Neural cell (in vitro differentiated cells): ENCODE measurements at regions not wholly inside any gene's neighbourhood (a gene's known extent, or its start where the extent isn't known, plus 50 kb on each side); places are given as distances from the start of the nearest gene placed in this dataset.

Experiments
- CTCF ChIP-seq: fragments of 450-650 bp; IDR thresholded peaks from 2 replicates; pipeline ENCODE4 v1.5.1; 2014; ENCODE audit warnings: antibody characterized with exemption, mild to moderate bottlenecking, moderate library complexity; ENCODE audit not compliant: poor library complexity, severe bottlenecking
- EZH2 ChIP-seq: fragments of 200-600, 300-800 bp; shearing (Covaris generic), sonication (generic); IDR thresholded peaks from 2 replicates; pipeline ENCODE4 v1.6.1; 2014; ENCODE audit warnings: antibody characterized with exemption, low read length, borderline replicate concordance, mild to moderate bottlenecking; ENCODE audit not compliant: insufficient read depth, poor library complexity, severe bottlenecking
- POLR2AphosphoS5 ChIP-seq: IDR thresholded peaks from 2 replicates; pipeline ENCODE4 v1.6.1; 2012
- SMC3 ChIP-seq: fragments of 450-650 bp; conservative IDR thresholded peaks from 2 replicates; pipeline ENCODE4 v1.6.1; 2014; ENCODE audit warnings: antibody characterized with exemption, mild to moderate bottlenecking, moderate library complexity; ENCODE audit not compliant: poor library complexity

GRCh38 chr10:8361510-8361844 lies 307.0 kb downstream of the GATA3 start:
- TF ChIP-seq CTCF, result no peak
- no peak for TF ChIP-seq SMC3
- TF ChIP-seq POLR2AphosphoS5, result no peak
- TF ChIP-seq EZH2, result no peak
